HG02678 (cell line): ENCODE measurements at regions not wholly inside any gene's neighbourhood (a gene's known extent, or its start where the extent isn't known, plus 50 kb on each side); places are given as distances from the start of the nearest gene placed in this dataset.
"Not testable (repeated sequence)": the region's sequence is repeated elsewhere in the genome, so short reads cannot be mapped to it uniquely, and the experiment has no call there.

Experiments used
- ATAC-seq: cut with Tn5 transposase; IDR thresholded peaks from one replicate; pipeline ENCODE4 v1.9.1; 2021; ENCODE audit warnings: mild to moderate bottlenecking, moderate library complexity; ENCODE audit not compliant: unreplicated experiment

DNA sequence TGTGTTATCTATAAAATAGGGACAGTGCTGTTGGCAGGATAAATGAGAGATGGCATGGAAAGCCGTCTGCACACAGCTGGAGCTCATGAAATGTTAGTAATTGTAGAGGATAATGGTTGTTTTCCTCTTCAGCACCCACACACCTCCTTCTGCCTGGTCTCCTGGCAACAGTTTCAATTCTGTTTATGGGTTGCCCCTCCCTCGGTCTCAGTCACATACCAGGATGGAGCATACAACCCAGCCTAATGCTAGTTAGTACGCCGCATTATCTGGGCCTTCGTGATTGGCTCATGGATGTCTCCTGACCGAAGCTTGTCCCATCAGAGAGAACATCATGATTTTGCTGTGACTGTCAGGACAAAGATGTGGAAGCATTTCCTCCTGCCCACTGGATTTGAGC, 126.2 kb upstream of the WSCD1 start:
- no peak for ATAC-seq

- ATAC-seq: no peak
Observed at GRCh38 chr17:5947701-5948180, 122.4 kb upstream of the WSCD1 start.

- no peak for ATAC-seq
Observed at GRCh38 chr17:5948811-5949210, 121.4 kb upstream of the WSCD1 start.

GRCh38 chr17:5950878-5951277, 119.3 kb upstream of the WSCD1 start:
- no peak for ATAC-seq

- ATAC-seq: no peak
Observed at GRCh38 chr17:5951912-5952311, 118.3 kb upstream of the WSCD1 start.

GRCh38 chr17:5952518-5952917, 117.7 kb upstream of the WSCD1 start:
- no peak for ATAC-seq

GRCh38 chr17:5955764-5956163, 114.4 kb upstream of the WSCD1 start:
- ATAC-seq: no peak

GRCh38 chr17:5958850-5959249, 111.3 kb upstream of the WSCD1 start:
- no peak for ATAC-seq

- ATAC-seq: no peak
Observed at GRCh38 chr17:5962371-5962770, 107.8 kb upstream of the WSCD1 start.

DNA sequence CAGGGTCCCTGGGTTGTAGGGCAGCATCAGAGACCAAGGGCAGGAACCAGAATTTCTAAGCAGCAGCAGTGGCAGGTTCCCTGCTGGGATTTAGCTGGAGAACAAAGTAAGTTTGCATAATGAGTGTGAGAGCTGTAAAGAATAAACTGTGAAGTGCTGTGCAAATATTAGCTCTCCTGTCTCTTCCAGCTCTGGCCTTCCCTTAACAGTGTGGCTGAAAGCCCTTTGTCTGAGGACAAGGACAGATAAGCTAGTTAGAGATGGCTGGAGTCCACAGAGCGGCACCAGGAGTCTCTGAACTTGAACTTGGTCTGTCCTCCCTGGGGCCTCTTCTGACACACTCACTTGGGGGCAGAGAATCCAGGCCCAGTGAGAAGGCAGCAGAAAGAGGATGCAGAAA, 98.2 kb upstream of the WSCD1 start:
- ATAC-seq: no peak

- no peak for ATAC-seq
Observed at GRCh38 chr17:5973410-5973809, 96.8 kb upstream of the WSCD1 start.

DNA sequence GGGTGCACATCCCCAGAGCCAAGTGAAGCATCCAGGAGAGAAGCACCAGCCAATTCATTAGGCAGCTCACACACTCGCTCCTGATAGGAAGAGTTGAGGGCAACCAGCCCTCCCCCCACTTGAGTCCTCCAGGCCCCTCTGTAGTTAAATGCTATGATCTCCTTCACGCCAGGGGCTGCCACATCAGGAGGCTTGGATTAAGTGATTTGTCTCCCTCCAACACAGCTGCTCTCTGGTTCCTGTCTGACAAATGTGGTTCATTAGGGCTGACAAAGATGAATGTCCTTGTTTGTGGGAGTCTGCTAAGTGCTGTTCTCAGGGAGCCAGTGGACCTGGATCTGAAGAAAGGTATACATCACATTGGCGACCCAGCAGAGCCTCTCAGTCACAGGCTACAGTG, 94.5 kb upstream of the WSCD1 start:
- ATAC-seq: no peak

DNA sequence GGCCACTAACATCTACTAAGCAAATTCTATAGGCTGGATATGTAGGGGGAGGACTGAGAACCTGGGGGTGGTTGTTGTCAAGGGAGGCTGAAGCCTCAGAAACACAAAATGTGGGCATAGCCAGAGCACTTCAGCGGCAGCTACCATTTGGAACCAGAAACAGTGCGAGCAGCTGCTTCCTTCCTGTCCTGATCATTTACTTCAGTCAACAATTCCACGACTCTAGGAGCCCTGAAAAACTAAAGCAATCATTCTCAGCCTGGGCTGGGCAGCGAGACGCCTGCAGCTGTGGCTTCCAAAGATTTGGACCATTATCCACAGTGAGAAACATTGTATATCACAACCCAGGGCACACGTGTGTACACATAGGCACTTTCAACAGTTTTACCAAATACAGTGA, 93.9 kb upstream of the WSCD1 start:
- ATAC-seq: no peak

DNA sequence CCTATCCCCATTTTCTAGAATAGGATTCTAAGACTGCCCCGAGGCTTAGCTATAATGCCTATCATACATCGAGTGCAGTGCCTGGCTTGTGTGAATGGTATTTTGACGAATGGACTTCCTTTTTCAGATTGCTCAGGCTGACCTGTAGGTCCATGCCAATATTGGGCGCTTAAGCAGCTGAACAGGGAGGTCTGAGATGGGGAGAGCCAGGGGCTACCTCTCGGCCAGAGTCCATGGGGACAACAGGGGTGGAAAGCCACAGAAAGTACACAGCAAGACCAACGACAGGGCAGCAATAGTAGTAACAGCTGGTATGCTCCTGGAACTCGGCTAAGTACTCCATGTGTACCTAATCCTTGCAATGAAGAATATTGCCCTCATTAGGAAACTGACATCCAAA, 91.7 kb upstream of the WSCD1 start:
- no peak for ATAC-seq

DNA sequence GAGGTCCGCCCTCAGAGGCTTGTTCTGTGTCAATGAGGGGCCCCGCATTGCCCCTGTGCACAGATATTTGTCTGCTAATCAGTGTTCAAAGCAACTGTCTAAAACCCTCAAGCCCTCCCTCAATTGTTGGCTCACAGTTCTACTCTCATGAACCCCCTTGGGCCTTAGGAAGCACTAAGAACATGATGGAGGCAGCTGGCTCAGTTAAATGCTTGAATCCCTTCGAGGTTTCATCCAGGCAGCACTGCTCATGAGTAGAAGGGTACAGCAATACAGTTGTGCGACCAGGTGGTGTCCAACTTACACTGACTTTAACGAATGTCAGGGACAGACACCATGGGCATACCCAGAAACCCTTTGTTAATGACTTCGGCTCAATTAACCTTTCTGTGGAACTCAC, 89.2 kb upstream of the WSCD1 start:
- no peak for ATAC-seq

DNA sequence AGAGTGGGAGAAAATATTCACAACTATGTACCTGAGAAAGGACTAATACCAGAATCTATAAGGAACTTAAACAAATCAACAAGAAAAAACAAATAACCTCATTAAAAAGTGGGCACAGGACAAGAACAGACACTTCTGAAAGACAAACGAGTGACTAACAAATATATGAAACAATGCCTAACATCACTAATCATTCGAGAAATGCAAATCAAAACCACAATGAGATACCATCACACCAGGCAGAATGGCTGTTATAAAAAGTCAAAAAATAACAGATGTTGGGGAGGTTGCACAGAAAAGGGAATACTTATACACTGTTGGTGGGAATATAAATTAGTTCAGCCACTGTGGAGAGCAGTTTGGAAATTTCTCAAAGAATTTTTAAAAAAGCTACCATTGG, 83.5 kb upstream of the WSCD1 start:
- ATAC-seq: no peak

DNA sequence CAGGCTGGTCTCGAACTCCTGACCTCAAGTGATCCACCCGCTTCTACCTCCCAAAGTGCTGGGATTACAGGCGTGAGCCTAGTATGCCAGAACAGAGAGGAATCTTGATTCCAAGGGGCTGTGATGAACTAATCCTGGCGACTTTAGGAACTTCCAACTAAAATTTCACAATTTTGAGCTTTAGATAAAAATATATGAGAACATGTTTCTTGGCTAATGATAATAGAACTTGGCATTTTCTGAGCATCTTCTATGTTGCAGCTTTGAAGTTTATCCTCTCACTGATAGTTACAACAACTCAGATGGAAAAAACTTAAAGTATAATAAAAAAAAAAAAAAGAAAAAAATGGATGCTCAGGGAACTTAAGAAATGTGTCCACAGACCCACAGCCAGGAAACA, 69.8 kb upstream of the WSCD1 start:
- no peak for ATAC-seq

DNA sequence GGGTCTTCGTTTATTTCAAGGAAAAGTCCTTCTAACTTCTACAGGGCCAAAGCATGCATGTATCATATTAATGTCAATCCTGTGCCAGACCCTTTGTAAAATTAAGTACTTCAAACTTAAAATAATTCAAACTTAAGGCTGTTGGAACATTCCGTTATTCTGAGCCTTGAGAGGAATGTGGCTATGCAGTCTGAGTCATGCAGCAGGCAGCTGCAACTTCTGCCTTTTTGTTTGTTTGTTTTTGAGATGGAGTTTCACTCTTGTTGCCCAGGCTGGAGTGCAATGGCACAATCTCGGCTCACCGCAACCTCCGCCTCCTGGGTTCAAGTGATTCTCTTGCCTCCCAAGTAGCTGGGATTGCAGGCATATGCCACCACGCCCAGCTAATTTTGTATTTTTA, 67.0 kb upstream of the WSCD1 start:
- not testable (repeated sequence) for ATAC-seq

GRCh38 chr17:6005939-6006338, 64.2 kb upstream of the WSCD1 start:
- ATAC-seq: no peak

DNA sequence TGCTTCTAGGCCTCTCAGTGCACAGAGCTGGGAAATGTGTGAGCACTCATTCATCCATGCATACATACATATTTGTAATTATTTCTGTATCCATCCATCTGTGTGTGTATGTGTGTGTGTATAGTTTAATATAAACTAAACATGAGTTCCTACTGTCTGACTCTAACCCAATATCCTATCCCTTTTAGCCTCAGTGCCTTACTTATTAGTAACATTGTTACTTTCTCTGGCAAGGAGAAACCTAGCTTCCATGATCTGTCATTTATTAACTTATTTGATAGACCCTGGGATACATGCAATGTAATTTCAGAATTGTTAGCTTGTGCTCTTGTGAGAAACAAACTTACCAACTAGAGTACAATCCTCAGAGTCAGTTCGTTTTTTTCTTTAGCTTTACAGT, 59.0 kb upstream of the WSCD1 start:
- ATAC-seq: no peak

DNA sequence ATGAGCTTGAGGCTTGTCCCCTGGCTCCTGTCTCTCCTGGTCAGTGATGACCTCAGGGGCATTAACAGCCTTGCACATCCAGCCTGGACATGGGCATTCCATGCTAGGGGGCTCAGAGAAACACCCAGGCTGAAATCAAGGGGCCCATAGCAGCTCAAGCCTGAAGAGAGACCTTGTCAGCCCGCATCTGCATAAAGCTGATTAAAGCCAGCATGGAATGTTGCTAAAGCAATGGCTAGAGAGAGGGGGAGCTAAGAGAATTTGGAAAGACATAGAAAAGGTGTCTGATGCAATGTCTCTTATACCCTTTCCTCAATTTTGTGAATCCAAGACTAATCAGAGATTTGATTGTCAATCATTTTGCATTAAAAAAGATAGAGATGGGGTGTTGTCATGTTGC, 51.4 kb upstream of the WSCD1 start:
- ATAC-seq: no peak

- ATAC-seq: no peak
Observed at GRCh38 chr17:6019959-6020358, 50.2 kb upstream of the WSCD1 start.

- ATAC-seq: no peak
Observed at GRCh38 chr17:6020376-6021010, 49.7 kb upstream of the WSCD1 start.
